OCI-LY7 (cell line): ENCODE measurements at regions not wholly inside any gene's neighbourhood (a gene's known extent, or its start where the extent isn't known, plus 50 kb on each side); places are given as distances from the start of the nearest gene placed in this dataset.
"Not testable (repeated sequence)": the region's sequence is repeated elsewhere in the genome, so short reads cannot be mapped to it uniquely, and the experiment has no call there.

ENCODE experiments used
- BruUV-seq: library from RNA; stranded (reverse); fragments of 400-500 nt; replicated peaks from 2 replicates; lab custom pipeline; 2021; lab: Mats Ljungman, UMichigan
- CTCF ChIA-PET: fragments of 300-600 bp; sonication (Branson Sonifier 250); formaldehyde crosslinking; loops from one replicate; lab custom pipeline; 2022; ENCODE audit warnings: antibody characterized with exemption; ENCODE audit not compliant: unreplicated experiment; lab: Charles Lee
- POLR2A ChIA-PET: fragments of 300-600 bp; sonication (Branson Sonifier 250); formaldehyde crosslinking; loops from one replicate; lab custom pipeline; 2022; ENCODE audit warnings: antibody characterized with exemption; lab: Charles Lee
- DNase-seq: peaks from one replicate; pipeline ENCODE4 v3.0.0-alpha.2; 2015; ENCODE audit warnings: low spot score
- H2AFZ ChIP-seq: fragments of 200-600 bp; sonication (generic), shearing (Covaris generic); 2 replicates; pipeline ENCODE4 v1.6.1; 2014; ENCODE audit warnings: mild to moderate bottlenecking, antibody characterized with exemption, low read length, moderate library complexity
- H3K27ac ChIP-seq: fragments of 200-600 bp; sonication (generic); 2 replicates; pipeline ENCODE4 v1.5.1; 2014; ENCODE audit warnings: mixed run types, low read depth, mild to moderate bottlenecking, moderate library complexity, low read length, inconsistent platforms; ENCODE audit not compliant: poor library complexity, severe bottlenecking
- H3K36me3 ChIP-seq: fragments of 200-600 bp; sonication (generic); 2 replicates; pipeline ENCODE4 v1.6.1; 2014; ENCODE audit warnings: mild to moderate bottlenecking, antibody characterized with exemption, low read length, moderate library complexity, mixed read lengths; ENCODE audit not compliant: insufficient read depth
- H3K4me1 ChIP-seq: fragments of 200-600 bp; sonication (generic); 2 replicates; pipeline ENCODE4 v1.5.1; 2014; ENCODE audit warnings: mild to moderate bottlenecking, low read length; ENCODE audit not compliant: insufficient read depth, poor library complexity, severe bottlenecking
- H3K4me2 ChIP-seq: fragments of 200-600 bp; sonication (generic); 2 replicates; pipeline ENCODE4 v1.6.1; 2014; ENCODE audit warnings: mild to moderate bottlenecking, low read length
- H3K4me3 ChIP-seq: fragments of 200-600 bp; sonication (generic); 2 replicates; pipeline ENCODE4 v1.5.1; 2014; ENCODE audit warnings: mild to moderate bottlenecking, low read depth, low read length; ENCODE audit not compliant: poor library complexity, severe bottlenecking
- H3K79me2 ChIP-seq: fragments of 200-600 bp; sonication (generic); 2 replicates; pipeline ENCODE4 v1.6.1; 2016; ENCODE audit warnings: low read depth, mild to moderate bottlenecking, low read length, moderate library complexity, mixed read lengths; ENCODE audit not compliant: insufficient read depth
- H3K9me2 ChIP-seq: fragments of 200-600 bp; sonication (generic); 2 replicates; pipeline ENCODE4 v1.6.1; 2016; ENCODE audit warnings: mild to moderate bottlenecking, low read length, mixed read lengths; ENCODE audit not compliant: insufficient read depth
- H3K9me3 ChIP-seq: fragments of 200-600 bp; sonication (generic); 2 replicates; pipeline ENCODE4 v1.6.1; 2014; ENCODE audit warnings: mild to moderate bottlenecking, mixed run types, low read length, mixed read lengths
- H4K20me1 ChIP-seq: fragments of 200-600 bp; sonication (generic); 2 replicates; pipeline ENCODE4 v1.6.1; 2014; ENCODE audit warnings: mild to moderate bottlenecking, antibody characterized with exemption, low read length, moderate library complexity, mixed read lengths; ENCODE audit not compliant: insufficient read depth
- intact Hi-C: fragments of 100-400 bp; cut with micrococcal nuclease; formaldehyde crosslinking; loops from one replicate; pipeline ENCODE4 v1.10.0; 2022; ENCODE audit not compliant: unreplicated experiment

- DNase-seq, H3K79me2 ChIP-seq, POLR2A ChIA-PET, BruUV-seq, H3K36me3 ChIP-seq, intact Hi-C loops, H4K20me1 ChIP-seq, H3K4me2 ChIP-seq, H3K4me1 ChIP-seq, H3K4me3 ChIP-seq, H3K27ac ChIP-seq, H3K9me3 ChIP-seq, H2AFZ ChIP-seq, H3K9me2 ChIP-seq: not testable (repeated sequence)
- CTCF ChIA-PET: interaction anchor here (0.5 kb wide), 1 partner anchor 13 kb away, joined by 6 read pairs; no protein-coding TSS in a partner anchor
Measured at GRCh38 chr7:51389952-51390351, 73.3 kb upstream of the COBL start.

GRCh38 chr7:51389216-51389812, 72.7 kb upstream of the COBL start:
- H3K9me2 ChIP-seq, POLR2A ChIA-PET, H4K20me1 ChIP-seq, H3K4me2 ChIP-seq, H3K36me3 ChIP-seq, BruUV-seq, H3K9me3 ChIP-seq, intact Hi-C loops, DNase-seq, H3K27ac ChIP-seq, H3K4me1 ChIP-seq, H3K79me2 ChIP-seq, H2AFZ ChIP-seq, H3K4me3 ChIP-seq: not testable (repeated sequence)
- CTCF ChIA-PET: interaction anchor here (0.5 kb wide), 1 partner anchor 12 kb away, joined by 6 read pairs; no protein-coding TSS in a partner anchor

GRCh38 chr7:51388241-51388640, 71.6 kb upstream of the COBL start:
- BruUV-seq, H3K36me3 ChIP-seq, H4K20me1 ChIP-seq, H3K9me3 ChIP-seq, POLR2A ChIA-PET, H3K4me2 ChIP-seq, H3K4me3 ChIP-seq, H3K4me1 ChIP-seq, H3K9me2 ChIP-seq, DNase-seq, CTCF ChIA-PET, H3K79me2 ChIP-seq, intact Hi-C loops, H2AFZ ChIP-seq, H3K27ac ChIP-seq: not testable (repeated sequence)

- DNase-seq, intact Hi-C loops, H3K79me2 ChIP-seq, H3K4me1 ChIP-seq, H3K4me3 ChIP-seq, BruUV-seq, H4K20me1 ChIP-seq, POLR2A ChIA-PET, CTCF ChIA-PET, H2AFZ ChIP-seq, H3K4me2 ChIP-seq, H3K27ac ChIP-seq, H3K9me2 ChIP-seq, H3K36me3 ChIP-seq, H3K9me3 ChIP-seq: not testable (repeated sequence)
Measured at GRCh38 chr7:51386806-51387568, 70.4 kb upstream of the COBL start.

GRCh38 chr7:51386184-51386583, 69.6 kb upstream of the COBL start:
- CTCF ChIA-PET, H3K4me2 ChIP-seq: not testable (repeated sequence)

GRCh38 chr7:51382243-51382642, 65.6 kb upstream of the COBL start:
- H3K4me2 ChIP-seq, H3K4me1 ChIP-seq, POLR2A ChIA-PET, H3K36me3 ChIP-seq, BruUV-seq, intact Hi-C loops, H3K79me2 ChIP-seq, H4K20me1 ChIP-seq, CTCF ChIA-PET, H2AFZ ChIP-seq, H3K9me2 ChIP-seq, H3K27ac ChIP-seq, DNase-seq, H3K9me3 ChIP-seq, H3K4me3 ChIP-seq: not testable (repeated sequence)

More at GRCh38 chr7:51386184-51386583, 69.6 kb upstream of the COBL start:
- H2AFZ ChIP-seq, intact Hi-C loops, H3K79me2 ChIP-seq, H3K27ac ChIP-seq, H4K20me1 ChIP-seq, H3K4me1 ChIP-seq, DNase-seq, H3K9me2 ChIP-seq, BruUV-seq, H3K4me3 ChIP-seq, H3K36me3 ChIP-seq, POLR2A ChIA-PET, H3K9me3 ChIP-seq: not testable (repeated sequence)
